GM18951 (cell line): ENCODE measurements at regions not wholly inside any gene's neighbourhood (a gene's known extent, or its start where the extent isn't known, plus 50 kb on each side); places are given as distances from the start of the nearest gene placed in this dataset.
"Not testable (repeated sequence)": the region's sequence is repeated elsewhere in the genome, so short reads cannot be mapped to it uniquely, and the experiment has no call there.

ENCODE experiments used
- POLR2A ChIP-seq: IDR thresholded peaks from 4 replicates; pipeline ENCODE4 v1.6.1; 2011; ENCODE audit warnings: mild to moderate bottlenecking; ENCODE audit not compliant: insufficient read length, insufficient read depth; ENCODE audit errors: extremely low read depth
- in situ Hi-C: fragments of 300-500 bp; cut with MboI; formaldehyde crosslinking; loops from one replicate; pipeline ENCODE4 v1.12.0; 2022; ENCODE audit warnings: low sequenced_read_pairs, mixed read lengths, inconsistent platforms; ENCODE audit not compliant: unreplicated experiment

DNA sequence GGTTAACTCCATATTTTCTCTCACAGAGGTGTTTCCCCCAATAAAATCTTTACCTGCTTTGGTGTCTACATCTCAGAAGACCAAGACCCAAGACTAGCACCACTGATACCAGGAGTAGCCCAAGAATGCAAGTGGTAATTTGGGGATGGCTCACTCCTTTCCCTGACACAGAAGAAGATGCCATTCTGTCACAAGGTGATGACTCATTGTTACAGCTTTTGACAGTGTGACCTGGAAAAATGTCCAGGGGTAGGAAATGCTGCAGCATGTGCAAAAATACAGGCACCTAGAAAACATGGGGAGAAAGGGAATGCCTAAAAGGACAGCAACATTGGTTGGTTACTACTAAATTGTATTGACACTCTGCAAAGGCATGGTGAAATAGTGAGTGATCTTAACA lies 254.0 kb upstream of the GJE1 start:
- in situ Hi-C loops: no loop called here
- TF ChIP-seq POLR2A: no peak

DNA sequence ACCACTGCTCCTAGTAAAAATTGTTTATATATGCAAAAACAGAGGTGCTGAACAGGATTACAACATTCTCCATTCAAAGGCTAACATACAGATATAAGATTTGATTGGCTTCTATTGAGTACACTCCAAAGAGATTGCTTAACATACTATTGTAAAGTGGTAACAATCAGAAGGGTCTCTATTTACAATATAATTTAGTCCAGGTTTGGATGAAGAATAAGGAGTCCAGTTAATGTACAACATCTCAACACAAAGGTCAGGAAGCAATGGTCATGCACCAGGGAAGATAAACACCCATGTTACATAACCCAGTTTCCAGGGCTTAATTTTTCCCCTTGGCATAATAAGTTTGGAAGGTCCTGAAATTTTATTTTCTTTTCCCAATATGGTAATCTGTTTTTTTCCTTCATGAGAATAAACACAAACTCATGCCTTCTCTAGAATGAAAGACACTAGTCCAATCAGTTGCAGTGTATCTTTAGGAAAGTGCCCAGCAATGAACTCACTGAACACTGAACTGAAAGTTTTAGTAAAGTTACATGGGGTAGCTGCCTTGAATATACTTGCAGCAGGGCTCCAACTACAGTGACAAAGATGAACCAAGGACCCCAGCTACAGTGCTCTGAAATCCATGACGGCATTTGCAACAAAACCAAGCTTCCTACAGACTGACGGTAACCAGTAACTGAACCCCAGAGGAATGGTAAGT lies 255.3 kb upstream of the GJE1 start:
- in situ Hi-C loops: no loop called here
- no peak for TF ChIP-seq POLR2A

DNA sequence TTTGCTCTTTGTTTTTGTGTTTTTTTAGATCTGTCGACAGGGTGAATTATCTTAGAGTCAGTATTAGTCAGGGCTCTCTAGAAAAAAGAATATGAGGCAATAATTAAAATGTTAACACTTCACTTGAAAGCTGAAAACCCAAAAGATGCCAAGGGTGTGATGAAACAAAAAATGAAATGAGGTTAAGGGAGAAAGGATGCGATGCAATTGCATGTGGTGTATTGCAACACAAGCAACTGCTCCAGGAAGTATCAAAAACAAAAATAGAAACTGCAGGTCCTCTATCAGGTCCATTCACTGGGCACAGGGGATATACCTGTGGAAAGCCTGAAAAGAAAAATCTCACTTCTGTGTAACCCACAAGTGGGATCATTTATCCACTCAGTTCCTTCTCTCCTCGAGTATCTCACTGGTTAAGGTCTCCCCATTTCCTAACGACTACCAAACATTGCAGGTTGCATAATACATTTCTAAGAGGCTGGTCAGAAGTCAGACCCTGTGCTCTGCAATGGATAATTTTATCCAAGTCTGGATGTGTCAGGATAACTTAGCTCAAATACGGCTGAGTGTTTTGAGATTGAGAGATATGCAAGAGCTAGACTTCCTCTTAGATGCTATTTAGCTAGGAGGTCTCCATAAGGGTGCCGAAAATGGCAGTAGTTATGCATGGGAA lies 257.7 kb upstream of the GJE1 start:
- in situ Hi-C loops: no loop called here
- TF ChIP-seq POLR2A: no peak

GRCh38 chr6:141869509-141869908 lies 263.2 kb upstream of the GJE1 start:
- in situ Hi-C loops: not testable (repeated sequence)

GRCh38 chr6:141867767-141868166 lies 265.0 kb upstream of the GJE1 start:
- in situ Hi-C loops: no loop called here
- no peak for TF ChIP-seq POLR2A

DNA sequence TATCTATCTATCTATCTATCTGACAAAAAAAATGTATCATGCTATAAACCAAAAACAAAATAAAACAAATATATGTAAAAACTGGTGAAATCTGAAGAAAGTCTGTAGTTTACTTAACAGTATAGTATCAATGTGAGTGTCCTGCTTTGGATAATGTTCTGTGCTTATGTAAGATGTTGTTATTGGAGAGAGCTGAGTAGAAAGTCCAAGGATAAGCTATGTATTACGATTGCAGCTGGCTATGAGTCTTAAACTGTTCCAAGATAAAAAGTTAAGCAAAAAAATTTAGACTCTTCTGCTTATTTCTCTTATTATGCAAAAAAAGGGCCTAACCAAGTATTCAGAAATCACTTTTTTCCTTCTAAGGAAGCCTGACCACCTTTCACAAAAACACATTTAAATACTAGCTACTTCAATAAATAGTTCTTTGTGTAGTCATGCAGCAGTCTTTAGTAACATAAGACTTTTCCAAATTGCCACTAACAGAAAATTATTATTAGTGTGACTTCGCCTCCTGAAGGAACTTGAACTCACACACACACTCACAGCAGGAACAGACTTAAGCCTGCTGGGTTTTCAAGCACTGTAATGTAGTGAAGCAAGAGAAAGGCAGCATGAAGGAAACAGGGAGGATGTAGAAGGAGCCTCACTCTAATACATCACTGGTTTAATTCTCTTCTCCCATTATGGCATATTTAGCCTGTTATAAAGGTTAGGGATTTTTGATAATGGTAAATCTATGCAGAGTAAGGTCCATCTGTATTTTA lies 265.8 kb upstream of the GJE1 start:
- in situ Hi-C loops: no loop called here
- no peak for TF ChIP-seq POLR2A

DNA sequence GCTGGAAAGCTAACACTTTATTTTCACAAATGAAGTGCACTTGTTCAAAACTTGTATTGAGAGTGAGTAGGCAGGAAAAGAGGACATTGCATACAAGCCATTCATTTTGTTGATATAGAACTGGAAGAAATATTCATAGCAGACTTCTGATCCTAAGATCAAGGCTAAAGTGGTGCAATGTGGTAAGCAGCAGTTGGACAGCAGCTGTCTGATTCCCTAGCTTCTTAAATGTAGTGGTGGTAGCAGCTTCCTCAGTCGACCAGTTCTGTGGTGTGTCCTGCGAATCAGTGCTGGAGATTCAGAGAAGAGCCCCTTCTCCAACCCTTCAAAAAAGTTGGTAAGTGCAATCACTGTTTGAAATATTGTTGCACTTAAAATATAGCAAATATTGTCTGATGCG lies 281.7 kb upstream of the GJE1 start:
- no peak for TF ChIP-seq POLR2A
- in situ Hi-C loops: no loop called here

GRCh38 chr6:141848029-141848890 lies 284.5 kb upstream of the GJE1 start:
- in situ Hi-C loops: no loop called here
- no peak for TF ChIP-seq POLR2A

- in situ Hi-C loops: no loop called here
Measured at GRCh38 chr6:141846639-141847038, 286.1 kb upstream of the GJE1 start.

GRCh38 chr6:141843178-141843834 lies 289.4 kb upstream of the GJE1 start:
- in situ Hi-C loops: no loop called here
- TF ChIP-seq POLR2A: no peak

More at GRCh38 chr6:141846639-141847038, 286.1 kb upstream of the GJE1 start:
- no peak for TF ChIP-seq POLR2A

GRCh38 chr6:141833001-141833655 lies 299.6 kb upstream of the GJE1 start:
- in situ Hi-C loops: no loop called here
- no peak for TF ChIP-seq POLR2A

DNA sequence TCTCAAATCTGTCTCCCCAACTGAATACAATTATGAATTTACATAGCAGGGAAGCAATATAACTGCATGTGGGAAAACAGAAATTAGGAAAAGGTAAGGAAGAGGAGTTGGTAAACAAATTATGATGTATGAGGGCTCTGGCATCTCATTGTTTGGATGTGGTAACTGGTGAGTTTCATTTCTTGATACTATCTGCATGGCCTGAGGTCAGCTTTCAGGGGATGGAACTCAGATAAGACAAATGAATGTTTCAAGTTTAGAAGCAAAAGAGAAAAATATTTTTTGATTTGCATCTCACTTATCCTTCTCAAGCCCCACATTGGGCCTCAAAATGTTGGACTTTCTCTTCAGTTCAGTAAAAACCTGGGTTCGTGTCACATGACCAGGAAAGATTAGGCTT lies 302.2 kb upstream of the GJE1 start:
- no peak for TF ChIP-seq POLR2A

More for the DNA sequence above, 302.2 kb upstream of the GJE1 start:
- in situ Hi-C loops: no loop called here
